Liver (tissue), 3 donors: ENCODE measurements at regions not wholly inside any gene's neighbourhood (a gene's known extent, or its start where the extent isn't known, plus 50 kb on each side); places are given as distances from the start of the nearest gene placed in this dataset.

Experiments
- ATF3 ChIP-seq: IDR thresholded peaks from 2 replicates; pipeline ENCODE4 v1.6.1; 2016; ENCODE audit warnings: antibody characterized with exemption
- CTCF ChIP-seq: fragments of 150-350 bp; IDR thresholded peaks from 2 replicates; pipeline ENCODE4 v1.5.1; 2017; ENCODE audit warnings: improper control_type of control experiment, low read depth, low read length; ENCODE audit not compliant: missing input control
- EGR1 ChIP-seq, 2 donors: IDR thresholded peaks; 2 replicates each; pipeline ENCODE4 v1.6.1; 2016 to 2018; ENCODE audit warnings: antibody characterized with exemption in 2 of 2, low read depth in 2 of 2
- GABPA ChIP-seq, 2 donors: IDR thresholded peaks in 1 of 2; conservative IDR thresholded peaks in 1 of 2; 2 replicates each; pipeline ENCODE4 v1.6.1; 2016; ENCODE audit warnings: antibody characterized with exemption in 2 of 2, mild to moderate bottlenecking in 1 of 2, moderate library complexity in 1 of 2
- JUND ChIP-seq, 2 donors: IDR thresholded peaks; 2 replicates each; pipeline ENCODE4 v1.6.1; 2016; ENCODE audit warnings: antibody characterized with exemption in 2 of 2
- MAX ChIP-seq: IDR thresholded peaks from 2 replicates; pipeline ENCODE4 v1.6.1; 2016; ENCODE audit warnings: antibody characterized with exemption
- RAD21 ChIP-seq, 2 donors: IDR thresholded peaks; 2 replicates each; pipeline ENCODE4 v1.6.1; 2016; ENCODE audit warnings: antibody characterized with exemption in 2 of 2, mild to moderate bottlenecking in 2 of 2
- REST ChIP-seq: IDR thresholded peaks from 2 replicates; pipeline ENCODE4 v1.6.1; 2016; ENCODE audit warnings: antibody characterized with exemption, mild to moderate bottlenecking
- RXRA ChIP-seq, 2 donors: IDR thresholded peaks; 2 replicates each; pipeline ENCODE4 v1.6.1; 2017 to 2018; ENCODE audit warnings: antibody characterized with exemption in 2 of 2, mild to moderate bottlenecking in 1 of 2
- SP1 ChIP-seq: IDR thresholded peaks from 2 replicates; pipeline ENCODE4 v1.6.1; 2018; ENCODE audit warnings: antibody characterized with exemption, mild to moderate bottlenecking
- TAF1 ChIP-seq: conservative IDR thresholded peaks from 2 replicates; pipeline ENCODE4 v1.6.1; 2016; ENCODE audit warnings: antibody characterized with exemption, mild to moderate bottlenecking
- YY1 ChIP-seq: IDR thresholded peaks from 2 replicates; pipeline ENCODE4 v1.6.1; 2016; ENCODE audit warnings: antibody characterized with exemption, mild to moderate bottlenecking
- TF ChIP-seq, protein P1 (sequence below): IDR thresholded peaks from 2 replicates; pipeline ENCODE4 v1.6.1; 2016; ENCODE audit warnings: antibody characterized with exemption
- donor health status: healthy.
- donor health status: healthy.

- TF ChIP-seq MAX (no peak), RAD21 (IDR thresholded peaks at IDR 0.05) (no peak), CTCF (no peak), YY1 (no peak), ATF3 (no peak), GABPA (IDR thresholded peaks at IDR 0.05 in 1 of 2, conservative IDR thresholded peaks at IDR 0.05 in 1 of 2) (no peak), REST (no peak), JUND (IDR thresholded peaks at IDR 0.05) (no peak), SP1 (no peak), EGR1 (IDR thresholded peaks at IDR 0.05; ENCODE audit: low read depth in 2 of 2) (no peak), TAF1 (no peak), RXRA (IDR thresholded peaks at IDR 0.05) (no peak)
- TF ChIP-seq, protein P1, sequence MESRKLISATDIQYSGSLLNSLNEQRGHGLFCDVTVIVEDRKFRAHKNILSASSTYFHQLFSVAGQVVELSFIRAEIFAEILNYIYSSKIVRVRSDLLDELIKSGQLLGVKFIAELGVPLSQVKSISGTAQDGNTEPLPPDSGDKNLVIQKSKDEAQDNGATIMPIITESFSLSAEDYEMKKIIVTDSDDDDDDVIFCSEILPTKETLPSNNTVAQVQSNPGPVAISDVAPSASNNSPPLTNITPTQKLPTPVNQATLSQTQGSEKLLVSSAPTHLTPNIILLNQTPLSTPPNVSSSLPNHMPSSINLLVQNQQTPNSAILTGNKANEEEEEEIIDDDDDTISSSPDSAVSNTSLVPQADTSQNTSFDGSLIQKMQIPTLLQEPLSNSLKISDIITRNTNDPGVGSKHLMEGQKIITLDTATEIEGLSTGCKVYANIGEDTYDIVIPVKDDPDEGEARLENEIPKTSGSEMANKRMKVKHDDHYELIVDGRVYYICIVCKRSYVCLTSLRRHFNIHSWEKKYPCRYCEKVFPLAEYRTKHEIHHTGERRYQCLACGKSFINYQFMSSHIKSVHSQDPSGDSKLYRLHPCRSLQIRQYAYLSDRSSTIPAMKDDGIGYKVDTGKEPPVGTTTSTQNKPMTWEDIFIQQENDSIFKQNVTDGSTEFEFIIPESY: no peak
Measured at GRCh38 chr5:68911840-68912690, 181.7 kb upstream of the SLC30A5 start.
